ENCODE measurements at regions not wholly inside any gene's neighbourhood (a gene's known extent, or its start where the extent isn't known, plus 50 kb on each side); places are given as distances from the start of the nearest gene placed in this dataset.

GRCh38 chr14:21880918-21881317 lies 207.3 kb upstream of the OR4E1 start:
- ATAC-seq: no peak

GRCh38 chr14:21875791-21876190 lies 202.2 kb upstream of the OR4E1 start:
- ATAC-seq: no peak
- no peak for TF ChIP-seq ESRRG (CRISPR knock-in tag; IDR thresholded peaks at IDR 0.05)
- no peak for TF ChIP-seq TOX (CRISPR knock-in tag; IDR thresholded peaks at IDR 0.05; ENCODE audit: borderline replicate concordance)
- no peak for TF ChIP-seq ZNF70 (CRISPR knock-in tag; IDR thresholded peaks at IDR 0.05)
- no peak for TF ChIP-seq CREB5 (CRISPR knock-in tag; IDR thresholded peaks at IDR 0.05; ENCODE audit: low read depth)
- no peak for TF ChIP-seq TSHZ2 (CRISPR knock-in tag; IDR thresholded peaks at IDR 0.05)
- TF ChIP-seq BACH2 (CRISPR knock-in tag; IDR thresholded peaks at IDR 0.05; ENCODE audit: borderline replicate concordance): no peak
- TF ChIP-seq POU6F1 (CRISPR knock-in tag; IDR thresholded peaks at IDR 0.05; ENCODE audit: borderline replicate concordance, low read depth): no peak
- TF ChIP-seq ISL1 (CRISPR knock-in tag; IDR thresholded peaks at IDR 0.05): no peak
- TF ChIP-seq SNAI2 (CRISPR knock-in tag; IDR thresholded peaks at IDR 0.05): no peak
- TF ChIP-seq CSRNP3 (CRISPR knock-in tag; IDR thresholded peaks at IDR 0.05): no peak

More at GRCh38 chr14:21880918-21881317, 207.3 kb upstream of the OR4E1 start:
- no peak for TF ChIP-seq TOX (CRISPR knock-in tag; IDR thresholded peaks at IDR 0.05; ENCODE audit: borderline replicate concordance)
- TF ChIP-seq ZC3H10 (CRISPR knock-in tag; IDR thresholded peaks at IDR 0.05): no peak
- no peak for TF ChIP-seq CREB5 (CRISPR knock-in tag; IDR thresholded peaks at IDR 0.05; ENCODE audit: low read depth)
- TF ChIP-seq SNAI2 (CRISPR knock-in tag; IDR thresholded peaks at IDR 0.05): no peak
- no peak for TF ChIP-seq OSR1 (CRISPR knock-in tag; IDR thresholded peaks at IDR 0.05)
- no peak for TF ChIP-seq GLIS3 (CRISPR knock-in tag; IDR thresholded peaks at IDR 0.05)
- TF ChIP-seq RARB (CRISPR knock-in tag; IDR thresholded peaks at IDR 0.05): no peak
- TF ChIP-seq ESRRG (CRISPR knock-in tag; IDR thresholded peaks at IDR 0.05): no peak
- no peak for TF ChIP-seq PPARA (CRISPR knock-in tag; IDR thresholded peaks at IDR 0.05; ENCODE audit: borderline replicate concordance)
- no peak for TF ChIP-seq BACH2 (CRISPR knock-in tag; IDR thresholded peaks at IDR 0.05; ENCODE audit: borderline replicate concordance)
- TF ChIP-seq ISL1 (CRISPR knock-in tag; IDR thresholded peaks at IDR 0.05): no peak
- TF ChIP-seq POU6F1 (CRISPR knock-in tag; IDR thresholded peaks at IDR 0.05; ENCODE audit: borderline replicate concordance, low read depth): no peak

GRCh38 chr14:21874946-21875345 lies 201.3 kb upstream of the OR4E1 start:
- TF ChIP-seq ISL1 (CRISPR knock-in tag; IDR thresholded peaks at IDR 0.05) (no peak), PATZ1 (CRISPR knock-in tag; IDR thresholded peaks at IDR 0.05; ENCODE audit: borderline replicate concordance) (no peak), ZFP3 (CRISPR knock-in tag; IDR thresholded peaks at IDR 0.05) (no peak), ZNF70 (CRISPR knock-in tag; IDR thresholded peaks at IDR 0.05) (no peak), ARNTL (CRISPR knock-in tag; IDR thresholded peaks at IDR 0.05; ENCODE audit: borderline replicate concordance, low read depth) (no peak), CSRNP3 (CRISPR knock-in tag; IDR thresholded peaks at IDR 0.05) (no peak), PPARA (CRISPR knock-in tag; IDR thresholded peaks at IDR 0.05; ENCODE audit: borderline replicate concordance) (no peak), ZC3H10 (CRISPR knock-in tag; IDR thresholded peaks at IDR 0.05) (no peak), GLIS3 (CRISPR knock-in tag; IDR thresholded peaks at IDR 0.05) (no peak)
- ATAC-seq: no peak
